ENCODE measurements at regions not wholly inside any gene's neighbourhood (a gene's known extent, or its start where the extent isn't known, plus 50 kb on each side); places are given as distances from the start of the nearest gene placed in this dataset.
"Not testable (repeated sequence)": the region's sequence is repeated elsewhere in the genome, so short reads cannot be mapped to it uniquely, and the experiment has no call there.

GRCh38 chr18:38651736-38652135 lies 1086.1 kb upstream of the CELF4 start:
- in situ Hi-C loops (cut with MboI; ENCODE audit: low sequenced_read_pairs): no loop called here

GRCh38 chr18:38648179-38648578 lies 1082.6 kb upstream of the CELF4 start:
- in situ Hi-C loops (cut with MboI; ENCODE audit: low sequenced_read_pairs): no loop called here

GRCh38 chr18:38646296-38646695 lies 1080.7 kb upstream of the CELF4 start:
- in situ Hi-C loops (cut with MboI; ENCODE audit: low sequenced_read_pairs): no loop called here

GRCh38 chr18:38644875-38645641 lies 1079.5 kb upstream of the CELF4 start:
- in situ Hi-C loops (cut with MboI; ENCODE audit: low sequenced_read_pairs): no loop called here

- in situ Hi-C loops (cut with MboI; ENCODE audit: low sequenced_read_pairs): no loop called here
Measured at GRCh38 chr18:38642711-38643110, 1077.1 kb upstream of the CELF4 start.

GRCh38 chr18:38639700-38640099 lies 1074.1 kb upstream of the CELF4 start:
- in situ Hi-C loops (cut with MboI; ENCODE audit: low sequenced_read_pairs): not testable (repeated sequence)

- in situ Hi-C loops (cut with MboI; ENCODE audit: low sequenced_read_pairs): no loop called here
Measured at GRCh38 chr18:38635709-38636430, 1070.3 kb upstream of the CELF4 start.

GRCh38 chr18:38634117-38634516 lies 1068.5 kb upstream of the CELF4 start:
- in situ Hi-C loops (cut with MboI; ENCODE audit: low sequenced_read_pairs): no loop called here

GRCh38 chr18:38633333-38633732 lies 1067.7 kb upstream of the CELF4 start:
- in situ Hi-C loops (cut with MboI; ENCODE audit: low sequenced_read_pairs): no loop called here

- in situ Hi-C loops (cut with MboI; ENCODE audit: low sequenced_read_pairs): no loop called here
Measured at GRCh38 chr18:38619129-38619528, 1053.5 kb upstream of the CELF4 start.

- in situ Hi-C loops (cut with MboI; ENCODE audit: low sequenced_read_pairs): no loop called here
Measured at GRCh38 chr18:38616306-38616705, 1050.7 kb upstream of the CELF4 start.

GRCh38 chr18:38612904-38613303 lies 1047.3 kb upstream of the CELF4 start:
- in situ Hi-C loops (cut with MboI; ENCODE audit: low sequenced_read_pairs): no loop called here

GRCh38 chr18:38611036-38611964 lies 1045.7 kb upstream of the CELF4 start:
- in situ Hi-C loops (cut with MboI; ENCODE audit: low sequenced_read_pairs): no loop called here

- in situ Hi-C loops (cut with MboI; ENCODE audit: low sequenced_read_pairs): no loop called here
Measured at GRCh38 chr18:38606841-38607240, 1041.2 kb upstream of the CELF4 start.

- in situ Hi-C loops (cut with MboI; ENCODE audit: low sequenced_read_pairs): no loop called here
Measured at GRCh38 chr18:38602341-38602740, 1036.7 kb upstream of the CELF4 start.

- in situ Hi-C loops (cut with MboI; ENCODE audit: low sequenced_read_pairs): no loop called here
Measured at GRCh38 chr18:38587571-38587970, 1022.0 kb upstream of the CELF4 start.

GRCh38 chr18:38586327-38586726 lies 1020.7 kb upstream of the CELF4 start:
- in situ Hi-C loops (cut with MboI; ENCODE audit: low sequenced_read_pairs): no loop called here

GRCh38 chr18:38579764-38580163 lies 1014.2 kb upstream of the CELF4 start:
- in situ Hi-C loops (cut with MboI; ENCODE audit: low sequenced_read_pairs): no loop called here

- in situ Hi-C loops (cut with MboI; ENCODE audit: low sequenced_read_pairs): no loop called here
Measured at GRCh38 chr18:38576916-38577315, 1011.3 kb upstream of the CELF4 start.

- in situ Hi-C loops (cut with MboI; ENCODE audit: low sequenced_read_pairs): no loop called here
Measured at GRCh38 chr18:38576349-38576748, 1010.8 kb upstream of the CELF4 start.

GRCh38 chr18:38575648-38576047 lies 1010.0 kb upstream of the CELF4 start:
- in situ Hi-C loops (cut with MboI; ENCODE audit: low sequenced_read_pairs): no loop called here

Measured in HL-60/S4 treated with retinoic acid at 250 ng/mL for 4 days and 3 days (cell line).